ENCODE measurements at regions not wholly inside any gene's neighbourhood (a gene's known extent, or its start where the extent isn't known, plus 50 kb on each side); places are given as distances from the start of the nearest gene placed in this dataset.
"Not testable (repeated sequence)": the region's sequence is repeated elsewhere in the genome, so short reads cannot be mapped to it uniquely, and the experiment has no call there.

GRCh38 chr1:185681034-185681633 is 53.1 kb upstream of the HMCN1 start:
- peak; percentile 68 for DNase-seq (ENCODE audit: low spot score)

GRCh38 chr1:185680453-185680852 is 53.7 kb upstream of the HMCN1 start:
- peak; percentile 28 for DNase-seq (ENCODE audit: low spot score)

GRCh38 chr1:185679220-185679619 is 55.0 kb upstream of the HMCN1 start:
- DNase-seq (ENCODE audit: low spot score): peak; percentile 12

GRCh38 chr1:185676969-185677368 is 57.2 kb upstream of the HMCN1 start:
- DNase-seq (ENCODE audit: low spot score): no peak

GRCh38 chr1:185674201-185674600 is 60.0 kb upstream of the HMCN1 start:
- peak; percentile 49 for DNase-seq (ENCODE audit: low spot score)

- peak; percentile 50 for DNase-seq (ENCODE audit: low spot score)
These were observed 61.4 kb upstream of the HMCN1 start for GRCh38 chr1:185672719-185673360.

- DNase-seq (ENCODE audit: low spot score): peak; percentile 18
These were observed 64.0 kb upstream of the HMCN1 start for GRCh38 chr1:185670187-185670627.

- DNase-seq (ENCODE audit: low spot score): no peak
These were observed 66.2 kb upstream of the HMCN1 start for GRCh38 chr1:185668013-185668412.

GRCh38 chr1:185666582-185666981 is 67.6 kb upstream of the HMCN1 start:
- no peak for DNase-seq (ENCODE audit: low spot score)

- DNase-seq (ENCODE audit: low spot score): no peak
These were observed 70.4 kb upstream of the HMCN1 start for GRCh38 chr1:185663771-185664296.

GRCh38 chr1:185663332-185663731 is 70.9 kb upstream of the HMCN1 start:
- no peak for DNase-seq (ENCODE audit: low spot score)

GRCh38 chr1:185661971-185662370 is 72.2 kb upstream of the HMCN1 start:
- DNase-seq (ENCODE audit: low spot score): no peak

GRCh38 chr1:185656663-185657062 is 77.5 kb upstream of the HMCN1 start:
- DNase-seq (ENCODE audit: low spot score): no peak

GRCh38 chr1:185654952-185655314 is 79.3 kb upstream of the HMCN1 start:
- DNase-seq (ENCODE audit: low spot score): no peak

- no peak for DNase-seq (ENCODE audit: low spot score)
These were observed 79.8 kb upstream of the HMCN1 start for GRCh38 chr1:185654199-185654951.

GRCh38 chr1:185653615-185654014 is 80.6 kb upstream of the HMCN1 start:
- no peak for DNase-seq (ENCODE audit: low spot score)

- DNase-seq (ENCODE audit: low spot score): no peak
These were observed 81.8 kb upstream of the HMCN1 start for GRCh38 chr1:185652348-185652747.

- no peak for DNase-seq (ENCODE audit: low spot score)
These were observed 83.5 kb upstream of the HMCN1 start for GRCh38 chr1:185650602-185651230.

- no peak for DNase-seq (ENCODE audit: low spot score)
These were observed 85.2 kb upstream of the HMCN1 start for GRCh38 chr1:185648858-185649589.

GRCh38 chr1:185647597-185648267 is 86.5 kb upstream of the HMCN1 start:
- DNase-seq (ENCODE audit: low spot score): not testable (repeated sequence)

- DNase-seq (ENCODE audit: low spot score): peak; percentile 86
These were observed 87.9 kb upstream of the HMCN1 start for GRCh38 chr1:185646202-185646683.

Data from Ammon's horn (tissue), 1 donor.